PC-3 (cell line): ENCODE measurements at regions not wholly inside any gene's neighbourhood (a gene's known extent, or its start where the extent isn't known, plus 50 kb on each side); places are given as distances from the start of the nearest gene placed in this dataset.

ENCODE experiments used
- ATAC-seq: fragments of 200-7000 bp; cut with Tn5 transposase; 2 replicates; pipeline ENCODE4 v1.9.1; 2020; ENCODE audit warnings: mild to moderate bottlenecking, moderate library complexity
- BruUV-seq: library from RNA; stranded (reverse); fragments of 400-500 nt; replicated peaks from 2 replicates; lab custom pipeline; 2021; lab: Mats Ljungman, UMichigan
- CTCF ChIA-PET: fragments of 300-600 bp; sonication (Branson Sonifier 250); formaldehyde crosslinking; loops from one replicate; lab custom pipeline; 2022; ENCODE audit warnings: antibody characterized with exemption; lab: Charles Lee
- POLR2A ChIA-PET: fragments of 300-600 bp; sonication (Branson Sonifier 250); formaldehyde crosslinking; loops from one replicate; lab custom pipeline; 2022; ENCODE audit warnings: antibody characterized with exemption; ENCODE audit not compliant: unreplicated experiment; lab: Charles Lee
- DNase-seq: peaks from one replicate; pipeline ENCODE4 v3.0.0-alpha.2; 2015
- H2AFZ ChIP-seq: fragments of 300-600 bp; sonication (generic); 2 replicates; pipeline ENCODE4 v1.6.0; 2016; ENCODE audit warnings: antibody characterized with exemption, low read length
- H3F3A ChIP-seq: fragments of 300-600 bp; sonication (generic); one replicate; pipeline ENCODE4 v1.6.0; 2017; ENCODE audit warnings: antibody characterized with exemption, low read length, control low read depth, mild to moderate bottlenecking; ENCODE audit not compliant: unreplicated experiment
- H3K27ac ChIP-seq: fragments of 300-600 bp; sonication (generic); 2 replicates; pipeline ENCODE4 v1.5.1; 2016; ENCODE audit warnings: mild to moderate bottlenecking, low read length
- H3K27me3 ChIP-seq: fragments of 300-600 bp; sonication (generic); 2 replicates; pipeline ENCODE4 v1.6.1; 2016; ENCODE audit warnings: low read length, mixed read lengths
- H3K36me3 ChIP-seq: fragments of 300-600 bp; sonication (generic); 2 replicates; pipeline ENCODE4 v1.6.1; 2016; ENCODE audit warnings: low read depth, mixed run types, low read length, mixed read lengths
- H3K4me1 ChIP-seq: fragments of 300-600 bp; sonication (generic); 2 replicates; pipeline ENCODE4 v1.5.1; 2016; ENCODE audit warnings: low read length; ENCODE audit not compliant: insufficient read depth
- H3K4me2 ChIP-seq: fragments of 300-600 bp; sonication (generic); 2 replicates; pipeline ENCODE4 v1.6.0; 2016; ENCODE audit warnings: low read length
- H3K4me3 ChIP-seq: fragments of 300-600 bp; sonication (generic); 2 replicates; pipeline ENCODE4 v1.5.1; 2016; ENCODE audit warnings: mild to moderate bottlenecking, low read length, mixed read lengths
- H3K79me2 ChIP-seq: fragments of 300-600 bp; sonication (generic); 2 replicates; pipeline ENCODE4 v1.6.1; 2017; ENCODE audit warnings: low read length, mixed read lengths
- H3K9ac ChIP-seq: fragments of 300-600 bp; sonication (generic); 2 replicates; pipeline ENCODE4 v1.6.0; 2016; ENCODE audit warnings: mild to moderate bottlenecking, low read length
- H3K9me2 ChIP-seq: fragments of 300-600 bp; sonication (generic); replicated peaks from 2 replicates; pipeline ENCODE4 v1.6.1; 2016; ENCODE audit warnings: mixed run types, low read length, mixed read lengths
- H3K9me3 ChIP-seq: fragments of 300-600 bp; sonication (generic); 2 replicates; pipeline ENCODE4 v1.6.1; 2016; ENCODE audit warnings: low read length, mixed read lengths
- H4K20me1 ChIP-seq: fragments of 300-600 bp; sonication (generic); 2 replicates; pipeline ENCODE4 v1.6.1; 2016; ENCODE audit warnings: low read length, mixed read lengths
- EZH2 ChIP-seq: fragments of 300-600 bp; sonication (generic); IDR thresholded peaks from one replicate; pipeline ENCODE4 v1.6.1; 2017; ENCODE audit warnings: antibody characterized with exemption, mild to moderate bottlenecking, low read length; ENCODE audit not compliant: unreplicated experiment
- EZH2phosphoT487 ChIP-seq: fragments of 300-600 bp; sonication (generic); IDR thresholded peaks from 2 replicates; pipeline ENCODE4 v1.6.1; 2018; ENCODE audit warnings: mild to moderate bottlenecking, antibody characterized with exemption, low read length, borderline replicate concordance
- intact Hi-C: fragments of 100-400 bp; cut with micrococcal nuclease; formaldehyde crosslinking; loops from 2 replicates; pipeline ENCODE4 v1.9.0; 2023
- TF ChIP-seq, protein P1 (sequence below): fragments of 300-600 bp; sonication (generic); conservative IDR thresholded peaks from 2 replicates; pipeline ENCODE4 v1.5.1; 2017; ENCODE audit warnings: antibody characterized with exemption, low read depth, mild to moderate bottlenecking, low read length

DNA sequence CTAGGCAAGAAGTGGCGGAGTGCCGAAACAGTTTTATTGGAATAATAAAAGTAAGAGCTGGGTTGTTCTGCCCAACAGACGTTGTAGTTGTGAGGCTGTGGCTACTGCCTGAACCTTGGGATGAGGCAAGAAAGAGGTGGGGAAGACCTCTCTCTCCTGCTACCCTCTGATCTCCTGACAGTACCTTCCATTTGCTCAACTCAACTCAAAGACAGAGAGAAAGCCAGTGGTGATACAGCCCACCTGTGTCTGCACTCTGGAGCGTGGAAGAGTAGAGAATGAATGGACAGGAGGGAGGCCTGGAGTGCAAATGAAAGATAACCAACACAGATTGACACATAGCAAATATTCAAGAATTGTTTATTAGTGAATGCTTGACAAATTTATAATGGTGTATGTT, 590.3 kb downstream of the NYAP2 start:
- Histone ChIP-seq H3K9me2 (no peaks in the 10 kb centered on the region), H3K9me3 (no peaks in the 10 kb centered on the region), H3K4me1 (no peaks in the 10 kb centered on the region), H4K20me1 (no peaks in the 10 kb centered on the region), H3K79me2 (no peaks in the 10 kb centered on the region), H3K9ac (no peak overlapping the region), H3K4me3 (no peak overlapping the region), H3K27ac (no peak overlapping the region), H3K27me3 (no peaks in the 10 kb centered on the region), H3K4me2 (no peak overlapping the region), H3F3A (no peaks in the 10 kb centered on the region), H3K36me3 (no peaks in the 10 kb centered on the region), H2AFZ (no peak overlapping the region)
- intact Hi-C loops: no loop called here
- no TSS peak for BruUV-seq
- CTCF ChIA-PET: no interaction called here
- ATAC-seq (no peak), DNase-seq (no peak)
- POLR2A ChIA-PET: no interaction called here
- TF ChIP-seq EZH2phosphoT487 (no peak), EZH2 (no peak)
- TF ChIP-seq, protein P1, sequence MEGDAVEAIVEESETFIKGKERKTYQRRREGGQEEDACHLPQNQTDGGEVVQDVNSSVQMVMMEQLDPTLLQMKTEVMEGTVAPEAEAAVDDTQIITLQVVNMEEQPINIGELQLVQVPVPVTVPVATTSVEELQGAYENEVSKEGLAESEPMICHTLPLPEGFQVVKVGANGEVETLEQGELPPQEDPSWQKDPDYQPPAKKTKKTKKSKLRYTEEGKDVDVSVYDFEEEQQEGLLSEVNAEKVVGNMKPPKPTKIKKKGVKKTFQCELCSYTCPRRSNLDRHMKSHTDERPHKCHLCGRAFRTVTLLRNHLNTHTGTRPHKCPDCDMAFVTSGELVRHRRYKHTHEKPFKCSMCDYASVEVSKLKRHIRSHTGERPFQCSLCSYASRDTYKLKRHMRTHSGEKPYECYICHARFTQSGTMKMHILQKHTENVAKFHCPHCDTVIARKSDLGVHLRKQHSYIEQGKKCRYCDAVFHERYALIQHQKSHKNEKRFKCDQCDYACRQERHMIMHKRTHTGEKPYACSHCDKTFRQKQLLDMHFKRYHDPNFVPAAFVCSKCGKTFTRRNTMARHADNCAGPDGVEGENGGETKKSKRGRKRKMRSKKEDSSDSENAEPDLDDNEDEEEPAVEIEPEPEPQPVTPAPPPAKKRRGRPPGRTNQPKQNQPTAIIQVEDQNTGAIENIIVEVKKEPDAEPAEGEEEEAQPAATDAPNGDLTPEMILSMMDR: no peak

DNA sequence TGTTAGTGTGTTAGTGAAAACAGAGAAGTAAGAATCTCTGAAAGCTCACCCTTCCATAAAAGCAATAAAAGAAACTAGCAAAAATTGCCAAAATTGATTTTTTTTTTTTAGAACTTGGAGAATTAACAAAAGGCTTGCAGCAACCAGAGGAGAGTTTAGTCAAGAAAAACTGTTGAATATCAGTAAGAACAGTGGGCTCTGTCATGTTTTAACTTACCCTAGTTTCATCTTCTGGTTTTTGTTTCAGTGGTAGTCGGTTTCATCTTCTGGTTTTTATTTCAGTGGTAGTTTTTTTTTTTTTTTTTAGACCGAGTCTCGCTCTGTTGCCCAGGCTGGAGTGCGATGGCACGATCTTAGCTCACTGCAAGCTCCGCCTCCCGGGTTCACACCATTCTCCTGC, 580.9 kb downstream of the NYAP2 start:
- no peaks in the 10 kb centered on the region for H3K27me3 ChIP-seq
- CTCF ChIA-PET: no interaction called here
- no peak overlapping the region for H3K9ac ChIP-seq
- no peaks in the 10 kb centered on the region for H3K79me2 ChIP-seq
- no peak overlapping the region for H3K4me2 ChIP-seq
- H3F3A ChIP-seq: no peaks in the 10 kb centered on the region
- H2AFZ ChIP-seq: no peak overlapping the region
- H3K27ac ChIP-seq: no peak overlapping the region
- TF ChIP-seq, protein P1: no peak
- TF ChIP-seq EZH2phosphoT487 (no peak), EZH2 (no peak)
- POLR2A ChIA-PET: no interaction called here
- no peaks in the 10 kb centered on the region for H4K20me1 ChIP-seq
- no peak for ATAC-seq
- H3K4me1 ChIP-seq: no peaks in the 10 kb centered on the region
- no peak for DNase-seq
- no peak overlapping the region for H3K4me3 ChIP-seq
- intact Hi-C loops: no loop called here
- no peaks in the 10 kb centered on the region for H3K9me2 ChIP-seq
- H3K36me3 ChIP-seq: no peaks in the 10 kb centered on the region
- no peaks in the 10 kb centered on the region for H3K9me3 ChIP-seq
- BruUV-seq: no TSS peak

DNA sequence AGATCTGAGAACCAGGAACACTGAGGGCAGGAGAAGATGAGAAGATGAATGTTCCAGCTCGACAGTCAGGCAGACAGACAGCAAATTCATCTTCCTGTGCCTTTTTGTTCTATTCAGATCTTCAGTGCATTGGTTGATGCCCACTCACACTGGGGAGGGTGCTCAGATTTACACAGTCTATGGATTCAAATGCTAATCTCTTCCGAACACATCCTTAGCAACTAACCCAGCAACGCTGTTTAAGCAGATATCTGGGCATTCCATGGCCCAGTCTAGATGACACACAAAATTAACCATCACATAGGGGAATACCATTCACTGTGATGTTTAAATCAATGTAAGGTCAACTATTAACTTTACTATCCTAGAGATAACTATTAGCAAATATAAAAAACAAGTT, 571.9 kb downstream of the NYAP2 start:
- Histone ChIP-seq H3F3A (no peaks in the 10 kb centered on the region), H3K9me2 (no peaks in the 10 kb centered on the region), H3K27ac (no peak overlapping the region), H3K9ac (no peak overlapping the region), H3K9me3 (no peaks in the 10 kb centered on the region), H3K27me3 (no peaks in the 10 kb centered on the region), H3K79me2 (no peaks in the 10 kb centered on the region), H3K4me1 (no peaks in the 10 kb centered on the region), H3K4me3 (no peak overlapping the region), H2AFZ (no peak overlapping the region), H3K4me2 (no peak overlapping the region), H3K36me3 (no peaks in the 10 kb centered on the region), H4K20me1 (no peaks in the 10 kb centered on the region)
- no peak for TF ChIP-seq EZH2
- DNase-seq: no peak
- POLR2A ChIA-PET: no interaction called here
- ATAC-seq: no peak
- no TSS peak for BruUV-seq
- CTCF ChIA-PET: no interaction called here
- intact Hi-C loops: no loop called here
